ENCODE measurements at regions not wholly inside any gene's neighbourhood (a gene's known extent, or its start where the extent isn't known, plus 50 kb on each side); places are given as distances from the start of the nearest gene placed in this dataset.

DNA sequence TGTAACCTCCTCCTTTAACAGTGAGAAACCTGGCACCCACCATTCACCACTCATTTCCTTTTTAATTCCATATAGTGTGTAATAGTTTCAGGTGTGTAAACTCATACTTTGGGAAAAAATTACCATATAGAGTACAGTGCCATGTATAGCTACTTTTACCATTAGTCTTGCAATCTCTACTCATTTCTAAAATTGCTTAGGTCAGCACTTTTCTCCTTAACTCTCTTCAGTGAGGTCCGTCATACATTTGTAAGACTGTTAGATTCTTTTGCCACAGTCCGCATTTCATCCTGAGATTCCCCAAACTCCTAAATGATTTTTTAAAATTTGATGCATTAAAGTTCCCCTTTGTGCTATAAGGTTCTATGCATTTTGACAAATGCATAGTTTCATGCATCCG lies 238.3 kb upstream of the ATP10A start:
- no peak for DNase-seq (ENCODE audit: low read depth, low spot score)
- no peaks in the 10 kb centered on the region for H3K36me3 Mint-ChIP-seq (ENCODE audit: low read depth)
- TF ChIP-seq, protein P1, sequence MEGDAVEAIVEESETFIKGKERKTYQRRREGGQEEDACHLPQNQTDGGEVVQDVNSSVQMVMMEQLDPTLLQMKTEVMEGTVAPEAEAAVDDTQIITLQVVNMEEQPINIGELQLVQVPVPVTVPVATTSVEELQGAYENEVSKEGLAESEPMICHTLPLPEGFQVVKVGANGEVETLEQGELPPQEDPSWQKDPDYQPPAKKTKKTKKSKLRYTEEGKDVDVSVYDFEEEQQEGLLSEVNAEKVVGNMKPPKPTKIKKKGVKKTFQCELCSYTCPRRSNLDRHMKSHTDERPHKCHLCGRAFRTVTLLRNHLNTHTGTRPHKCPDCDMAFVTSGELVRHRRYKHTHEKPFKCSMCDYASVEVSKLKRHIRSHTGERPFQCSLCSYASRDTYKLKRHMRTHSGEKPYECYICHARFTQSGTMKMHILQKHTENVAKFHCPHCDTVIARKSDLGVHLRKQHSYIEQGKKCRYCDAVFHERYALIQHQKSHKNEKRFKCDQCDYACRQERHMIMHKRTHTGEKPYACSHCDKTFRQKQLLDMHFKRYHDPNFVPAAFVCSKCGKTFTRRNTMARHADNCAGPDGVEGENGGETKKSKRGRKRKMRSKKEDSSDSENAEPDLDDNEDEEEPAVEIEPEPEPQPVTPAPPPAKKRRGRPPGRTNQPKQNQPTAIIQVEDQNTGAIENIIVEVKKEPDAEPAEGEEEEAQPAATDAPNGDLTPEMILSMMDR (conservative IDR thresholded peaks at IDR 0.05), result no peak
- no peaks in the 10 kb centered on the region for H3K4me1 Mint-ChIP-seq
- no peak overlapping the region for H3K27ac Mint-ChIP-seq (ENCODE audit: unreplicated experiment)
- H3K27me3 Mint-ChIP-seq (ENCODE audit: low read depth), result no peaks in the 10 kb centered on the region
- H3K9me3 Mint-ChIP-seq, result peaks cover 2% of the 10 kb centered on the region
- no peak overlapping the region for H3K4me3 Mint-ChIP-seq

DNA sequence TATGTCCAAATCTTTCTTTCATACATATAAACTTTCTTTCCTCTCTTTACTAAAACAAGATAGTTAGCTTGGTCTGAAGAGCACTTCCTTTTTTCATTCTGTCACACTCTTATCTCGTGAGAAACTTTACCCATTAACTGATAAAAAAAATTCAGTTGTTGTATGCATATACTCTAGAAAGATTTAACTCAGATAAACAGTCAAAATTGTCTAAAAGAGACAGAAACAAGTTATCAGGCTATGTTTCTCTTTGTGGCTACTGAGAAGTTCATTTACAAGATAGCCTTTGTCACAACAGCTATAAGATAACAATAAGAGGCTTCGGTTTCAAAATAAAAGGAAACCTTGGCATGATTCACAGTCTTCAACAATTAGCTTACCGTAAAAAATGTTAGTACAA lies 235.7 kb upstream of the ATP10A start:
- no peak overlapping the region for H3K27ac Mint-ChIP-seq (ENCODE audit: unreplicated experiment)
- H3K36me3 Mint-ChIP-seq (ENCODE audit: low read depth), result no peaks in the 10 kb centered on the region
- H3K4me3 Mint-ChIP-seq, result no peak overlapping the region
- H3K4me1 Mint-ChIP-seq, result no peaks in the 10 kb centered on the region
- no peaks in the 10 kb centered on the region for H3K27me3 Mint-ChIP-seq (ENCODE audit: low read depth)
- TF ChIP-seq, protein P1 (conservative IDR thresholded peaks at IDR 0.05), result no peak
- DNase-seq (ENCODE audit: low read depth, low spot score), result no peak
- peaks cover 3% of the 10 kb centered on the region for H3K9me3 Mint-ChIP-seq

- Mint-ChIP-seq H3K9me3 (peaks cover 3% of the 10 kb centered on the region), H3K36me3 (ENCODE audit: low read depth) (no peaks in the 10 kb centered on the region), H3K27me3 (ENCODE audit: low read depth) (no peaks in the 10 kb centered on the region), H3K27ac (ENCODE audit: unreplicated experiment) (no peak overlapping the region), H3K4me1 (no peaks in the 10 kb centered on the region), H3K4me3 (no peak overlapping the region)
- no peak for DNase-seq (ENCODE audit: low read depth, low spot score)
- TF ChIP-seq, protein P1 (conservative IDR thresholded peaks at IDR 0.05), result no peak
Measured at GRCh38 chr15:26097216-26097615, 234.1 kb upstream of the ATP10A start.

- no peak for DNase-seq (ENCODE audit: low read depth, low spot score)
- Mint-ChIP-seq H3K9me3 (peaks cover 3% of the 10 kb centered on the region), H3K4me1 (no peaks in the 10 kb centered on the region), H3K36me3 (ENCODE audit: low read depth) (no peaks in the 10 kb centered on the region), H3K27me3 (ENCODE audit: low read depth) (no peaks in the 10 kb centered on the region), H3K27ac (ENCODE audit: unreplicated experiment) (no peak overlapping the region), H3K4me3 (no peak overlapping the region)
- TF ChIP-seq, protein P1 (conservative IDR thresholded peaks at IDR 0.05), result no peak
Measured at GRCh38 chr15:26096581-26096980, 233.5 kb upstream of the ATP10A start.

GRCh38 chr15:26095710-26096330 lies 232.7 kb upstream of the ATP10A start:
- TF ChIP-seq, protein P1 (conservative IDR thresholded peaks at IDR 0.05), result peak; percentile 42
- Mint-ChIP-seq H3K9me3 (peaks cover 3% of the 10 kb centered on the region), H3K27ac (ENCODE audit: unreplicated experiment) (no peak overlapping the region), H3K4me3 (no peak overlapping the region), H3K36me3 (ENCODE audit: low read depth) (no peaks in the 10 kb centered on the region), H3K27me3 (ENCODE audit: low read depth) (no peaks in the 10 kb centered on the region), H3K4me1 (no peaks in the 10 kb centered on the region)
- DNase-seq (ENCODE audit: low read depth, low spot score), result no peak
